Keratinocyte (primary cell): ENCODE measurements at regions not wholly inside any gene's neighbourhood (a gene's known extent, or its start where the extent isn't known, plus 50 kb on each side); places are given as distances from the start of the nearest gene placed in this dataset.

Experiments
- DNase-seq: peaks from one replicate; pipeline ENCODE4 v3.0.0-alpha.2; 2011; ENCODE audit warnings: low read depth, missing footprints, low spot score
- FAIRE-seq: peaks from 2 replicates; lab custom pipeline; 2011; peaks lifted over from hg19 to GRCh38; lab: Jason Lieb, UNC
- H2AFZ ChIP-seq: 2 replicates; pipeline ENCODE4 v1.6.0; 2012; ENCODE audit warnings: low read length, control low read depth, inconsistent platforms; ENCODE audit not compliant: control insufficient read depth
- H3K27ac ChIP-seq: 2 replicates; pipeline ENCODE4 v1.5.1; 2011; ENCODE audit warnings: low read length; ENCODE audit not compliant: control insufficient read depth, insufficient read depth
- H3K27me3 ChIP-seq: 3 replicates; pipeline ENCODE4 v1.6.0; 2011; ENCODE audit warnings: low read length; ENCODE audit not compliant: control insufficient read depth, insufficient read depth; ENCODE audit errors: extremely low read depth
- H3K36me3 ChIP-seq, 2 experiments: 2 replicates in 1 of 2; 3 replicates in 1 of 2; pipeline ENCODE4 v1.5.1; 2011; ENCODE audit warnings: low read length in 2 of 2, mild to moderate bottlenecking in 1 of 2; ENCODE audit not compliant: control insufficient read depth in 2 of 2, insufficient read depth in 2 of 2; ENCODE audit errors: extremely low read depth in 1 of 2
- H3K4me1 ChIP-seq: 3 replicates; pipeline ENCODE4 v1.5.1; 2011; ENCODE audit warnings: low read length; ENCODE audit not compliant: control insufficient read depth, insufficient read depth; ENCODE audit errors: extremely low read depth
- H3K4me2 ChIP-seq: 3 replicates; pipeline ENCODE4 v1.6.0; 2011; ENCODE audit warnings: low read depth, low read length; ENCODE audit not compliant: control insufficient read depth, insufficient read depth; ENCODE audit errors: extremely low read depth
- H3K4me3 ChIP-seq, 3 experiments: fragments of 200-600 bp in 1 of 3; sonication (generic) in 1 of 3; 2 replicates in 2 of 3; 3 replicates in 1 of 3; pipeline ENCODE4 v1.5.1; 2011 to 2016; ENCODE audit warnings: low read length in 3 of 3, mild to moderate bottlenecking in 3 of 3, control low read depth in 2 of 3, inconsistent platforms in 1 of 3, low read depth in 1 of 3, mixed read lengths in 1 of 3, mixed run types in 1 of 3, moderate library complexity in 1 of 3; ENCODE audit not compliant: control insufficient read depth in 2 of 3, insufficient read depth in 2 of 3; ENCODE audit errors: extremely low read depth in 1 of 3
- H3K79me2 ChIP-seq: 2 replicates; pipeline ENCODE4 v1.6.0; 2012; ENCODE audit warnings: low read length; ENCODE audit not compliant: control insufficient read depth, insufficient read depth
- H3K9ac ChIP-seq: 3 replicates; pipeline ENCODE4 v1.6.0; 2011; ENCODE audit warnings: low read length; ENCODE audit not compliant: control insufficient read depth, insufficient read depth; ENCODE audit errors: extremely low read depth
- H3K9me1 ChIP-seq: 3 replicates; pipeline ENCODE4 v1.6.0; 2011; ENCODE audit warnings: low read length; ENCODE audit not compliant: control insufficient read depth, insufficient read depth; ENCODE audit errors: extremely low read depth
- H3K9me3 ChIP-seq: 2 replicates; pipeline ENCODE4 v1.5.1; 2012; ENCODE audit warnings: low read depth, low read length; ENCODE audit not compliant: control insufficient read depth
- H4K20me1 ChIP-seq: 3 replicates; pipeline ENCODE4 v1.6.0; 2011; ENCODE audit warnings: low read length; ENCODE audit not compliant: control insufficient read depth, insufficient read depth; ENCODE audit errors: extremely low read depth
- CTCF ChIP-seq, 3 experiments: IDR thresholded peaks in 1 of 3; conservative IDR thresholded peaks in 1 of 3; optimal IDR thresholded peaks in 1 of 3; 2 replicates in 2 of 3; 3 replicates in 1 of 3; pipeline versions ENCODE3 to v1.5.1; 2011; ENCODE audit warnings: low read length in 3 of 3, mild to moderate bottlenecking in 3 of 3, moderate library complexity in 2 of 3, control low read depth in 1 of 3, inconsistent platforms in 1 of 3; ENCODE audit not compliant: insufficient read depth in 2 of 3; ENCODE audit errors: extremely low read depth in 1 of 3
- EZH2 ChIP-seq: IDR thresholded peaks from one replicate; pipeline ENCODE4 v1.6.1; 2012; ENCODE audit warnings: inconsistent platforms, mild to moderate bottlenecking, low read length, moderate library complexity
- dilution Hi-C: fragments of 300-500 bp; cut with MboI; formaldehyde crosslinking; loops from one replicate; pipeline ENCODE4 v1.7.0; 2020; ENCODE audit warnings: low sequenced_read_pairs; ENCODE audit not compliant: extremely low pct_ligation_motif_present

DNA sequence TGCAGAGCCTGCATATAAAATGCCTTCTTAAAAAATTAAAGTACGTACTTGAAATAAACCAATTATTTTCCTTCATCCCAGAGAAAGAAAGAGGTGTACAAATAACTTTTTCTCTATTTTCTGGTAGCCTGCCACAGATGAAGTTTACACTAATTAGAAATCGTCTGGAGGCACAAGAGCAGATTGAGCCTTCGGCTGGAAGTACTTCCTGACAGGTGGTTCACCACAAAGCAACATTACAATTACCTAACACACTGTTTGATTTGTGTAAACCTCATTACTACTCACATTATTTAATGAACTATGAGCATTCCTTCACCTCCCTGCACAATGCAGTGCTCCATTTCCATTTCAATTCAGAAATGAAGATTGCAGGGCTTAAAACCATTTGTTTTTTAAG lies 856.1 kb downstream of the SI start:
- DNase-seq (no peak), FAIRE-seq (no peak)
- Histone ChIP-seq H3K4me2 (no peak overlapping the region), H4K20me1 (no peaks in the 10 kb centered on the region), H3K4me3 (no peak overlapping the region), H3K27ac (no peak overlapping the region), H3K9me1 (no peaks in the 10 kb centered on the region), H3K36me3 (no peaks in the 10 kb centered on the region), H3K4me1 (no peaks in the 10 kb centered on the region), H3K27me3 (no peaks in the 10 kb centered on the region), H3K9ac (no peak overlapping the region), H3K79me2 (no peaks in the 10 kb centered on the region), H2AFZ (no peak overlapping the region), H3K9me3 (no peaks in the 10 kb centered on the region)
- TF ChIP-seq CTCF (optimal IDR thresholded peaks at IDR 0.05 in 1 of 3, IDR thresholded peaks at IDR 0.05 in 1 of 3, conservative IDR thresholded peaks at IDR 0.05 in 1 of 3; ENCODE audit: extremely low read depth in 1 of 3, insufficient read depth in 2 of 3, low read length in 3 of 3) (no peak), EZH2 (no peak)
- dilution Hi-C loops, result no loop called here

DNA sequence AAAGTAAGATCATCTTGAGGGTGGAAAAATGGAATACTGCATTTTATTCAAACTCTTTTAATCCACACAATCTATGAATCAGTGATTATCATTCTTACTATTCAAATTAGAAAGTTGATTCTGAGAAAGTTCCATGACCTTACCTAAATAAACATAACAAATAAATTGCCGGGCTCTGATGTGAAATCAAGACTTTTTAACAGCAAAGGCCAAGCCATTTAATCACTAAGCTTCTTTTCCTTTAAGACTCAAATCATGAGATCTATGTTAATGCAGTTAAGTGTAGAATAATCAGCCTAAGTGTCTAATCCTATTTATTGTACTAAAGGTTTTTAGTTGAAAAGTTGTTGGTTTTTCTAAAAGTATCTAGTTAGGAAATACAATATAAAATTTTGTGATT lies 857.0 kb downstream of the SI start:
- no peak overlapping the region for H2AFZ ChIP-seq
- dilution Hi-C loops, result no loop called here
- peaks cover 2% of the 10 kb centered on the region for H3K9me3 ChIP-seq
- no peak overlapping the region for H3K9ac ChIP-seq
- H3K27ac ChIP-seq, result no peak overlapping the region
- no peaks in the 10 kb centered on the region for H3K27me3 ChIP-seq
- H3K4me2 ChIP-seq, result no peak overlapping the region
- FAIRE-seq (no peak), DNase-seq (no peak)
- H4K20me1 ChIP-seq, result no peaks in the 10 kb centered on the region
- TF ChIP-seq CTCF (optimal IDR thresholded peaks at IDR 0.05 in 1 of 3, IDR thresholded peaks at IDR 0.05 in 1 of 3, conservative IDR thresholded peaks at IDR 0.05 in 1 of 3; ENCODE audit: extremely low read depth in 1 of 3, insufficient read depth in 2 of 3, low read length in 3 of 3) (no peak), EZH2 (no peak)
- H3K36me3 ChIP-seq, result no peaks in the 10 kb centered on the region
- H3K4me3 ChIP-seq, result no peak overlapping the region
- H3K9me1 ChIP-seq, result no peaks in the 10 kb centered on the region
- H3K79me2 ChIP-seq, result no peaks in the 10 kb centered on the region
- H3K4me1 ChIP-seq, result no peaks in the 10 kb centered on the region
